SIG-M5 treated with dmso at 0.1 percent for 504 hours (cell line): ENCODE measurements at regions not wholly inside any gene's neighbourhood (a gene's known extent, or its start where the extent isn't known, plus 50 kb on each side); places are given as distances from the start of the nearest gene placed in this dataset.

Source experiments
- DNase-seq: peaks from one replicate; lab custom pipeline; 2025; ENCODE audit not compliant: unreplicated experiment; lab: John Stamatoyannopoulos, UW

DNA sequence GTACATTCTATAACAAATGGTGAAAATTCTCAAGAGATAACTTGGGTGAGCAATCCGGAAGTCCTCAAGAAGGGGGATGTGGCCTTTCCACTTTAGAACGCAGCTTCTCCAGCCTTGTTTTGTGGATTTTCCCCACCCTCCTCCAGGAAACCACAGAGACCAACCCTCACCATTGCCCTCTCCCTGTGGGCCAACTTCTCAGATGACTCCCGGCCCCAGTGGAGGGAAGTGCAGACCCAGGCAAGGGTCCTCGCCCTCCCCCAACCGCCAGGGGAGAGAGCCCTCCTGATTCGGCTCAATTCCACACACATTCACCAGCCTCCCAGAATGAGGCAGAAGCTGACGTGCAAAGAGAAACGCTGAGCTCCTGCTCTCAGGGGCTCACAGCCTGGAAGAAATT is 277.2 kb downstream of the EIPR1 start:
- DNase-seq: no peak

DNA sequence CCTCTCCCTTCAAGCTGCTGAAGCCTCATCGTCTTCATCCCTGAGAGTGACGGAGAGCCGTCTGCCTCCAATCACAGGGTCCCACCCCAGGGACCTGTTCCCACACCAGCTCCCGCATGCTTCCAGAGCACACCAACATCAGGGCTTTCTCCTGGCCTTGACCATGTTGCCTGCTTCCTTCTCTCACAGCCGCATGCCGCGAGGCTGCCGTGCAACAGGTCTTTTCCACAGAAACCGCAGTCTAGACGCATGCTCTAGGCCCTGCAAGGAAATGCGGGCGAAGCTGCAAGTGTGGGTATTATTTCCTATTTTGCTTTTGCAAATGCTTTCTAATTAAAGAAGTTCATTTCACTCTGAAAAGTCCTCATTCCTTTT is 277.8 kb downstream of the EIPR1 start:
- no peak for DNase-seq

GRCh38 chr2:3099145-3099859 is 278.3 kb downstream of the EIPR1 start:
- DNase-seq: no peak

DNA sequence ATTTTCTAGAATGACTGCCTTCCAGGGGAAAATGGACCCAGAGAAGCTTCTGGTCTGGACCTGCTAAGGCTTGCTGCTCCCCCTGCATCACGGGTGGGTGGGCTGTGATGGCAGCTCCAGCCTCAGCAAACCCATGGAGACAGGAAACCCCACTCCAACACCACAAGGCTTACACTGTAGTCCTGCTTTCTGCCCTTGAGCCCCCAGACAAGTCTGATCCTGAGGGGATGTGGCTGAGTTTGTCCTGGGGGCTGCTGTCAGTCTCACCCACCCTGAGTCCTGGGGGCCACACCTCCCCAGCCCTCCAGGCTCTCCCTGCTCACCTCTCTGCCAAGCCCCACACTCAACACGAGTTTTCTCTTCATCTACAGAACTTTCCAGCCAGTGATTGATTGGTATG is 279.4 kb downstream of the EIPR1 start:
- no peak for DNase-seq

DNA sequence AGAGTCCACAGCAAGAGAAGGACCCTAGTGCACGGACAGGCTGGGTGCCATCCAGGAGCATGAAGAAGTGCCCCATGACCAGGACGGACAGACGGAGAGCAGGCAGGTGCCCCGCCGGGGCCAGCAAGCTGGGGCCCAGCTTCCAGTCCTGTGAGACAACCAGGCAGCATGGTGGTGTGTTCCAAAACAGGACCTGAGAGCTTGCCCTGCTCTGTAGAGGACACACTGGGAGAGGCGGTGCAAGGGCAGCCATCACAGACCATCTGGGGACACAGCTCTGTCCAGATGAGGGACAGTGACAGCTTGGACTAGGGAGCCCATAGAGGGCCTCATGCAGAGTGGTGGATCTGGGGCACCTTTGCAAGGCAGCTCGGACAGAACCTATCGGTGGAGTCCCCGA is 279.8 kb downstream of the EIPR1 start:
- no peak for DNase-seq

DNA sequence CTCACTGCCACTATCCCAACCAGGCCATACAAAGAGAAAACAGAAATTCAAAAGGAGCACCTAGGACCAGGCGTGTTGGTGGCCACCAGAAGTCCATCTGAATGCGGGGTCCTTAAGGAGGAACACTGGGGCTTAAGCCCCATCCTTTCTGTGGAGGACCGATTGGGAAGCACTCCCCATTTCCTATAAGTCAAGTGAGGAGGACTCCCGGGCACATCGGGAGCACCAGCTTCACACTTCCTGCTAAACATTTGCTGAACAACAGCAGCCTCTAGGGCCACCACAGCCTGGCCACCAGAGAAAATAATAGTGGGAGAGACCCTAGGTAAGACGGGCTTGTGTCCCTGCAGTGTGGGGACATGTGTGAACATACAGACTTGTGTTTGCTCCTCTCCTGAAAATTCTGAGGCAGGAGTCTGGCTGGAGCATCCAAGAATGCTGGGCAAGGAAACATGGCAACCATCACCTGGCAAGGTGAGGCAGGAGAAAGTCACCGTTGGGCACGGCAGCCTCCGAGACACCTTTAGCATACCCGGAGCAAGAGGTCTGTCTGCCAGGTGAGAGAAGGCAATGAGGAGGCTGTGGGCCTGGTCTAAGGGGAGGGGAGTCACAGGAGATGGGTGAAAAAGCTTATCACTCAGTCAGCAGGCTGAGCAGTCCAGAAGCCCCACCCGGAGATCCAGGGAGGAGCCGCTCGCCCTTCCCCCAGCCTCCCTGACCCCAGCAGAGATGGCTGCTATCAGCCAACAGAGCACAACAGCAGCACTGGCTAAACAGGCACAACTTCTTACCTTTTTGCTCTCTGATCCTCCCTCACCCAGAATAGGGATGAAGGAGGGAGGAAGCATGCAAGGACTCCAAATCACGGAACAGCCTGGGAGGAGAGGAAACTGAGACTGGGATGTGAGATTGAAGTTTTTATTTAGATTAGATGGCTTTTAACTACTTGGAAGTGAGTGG is 282.3 kb downstream of the EIPR1 start:
- no peak for DNase-seq

GRCh38 chr2:3094318-3094717 is 283.3 kb downstream of the EIPR1 start:
- no peak for DNase-seq

GRCh38 chr2:3091696-3092095 is 285.9 kb downstream of the EIPR1 start:
- DNase-seq: no peak

- no peak for DNase-seq
Observed at GRCh38 chr2:3082705-3083104, 294.9 kb downstream of the EIPR1 start.

- no peak for DNase-seq
Observed at GRCh38 chr2:3079959-3080948, 297.4 kb downstream of the EIPR1 start.

- no peak for DNase-seq
Observed at GRCh38 chr2:3079466-3079865, 298.2 kb downstream of the EIPR1 start.

DNA sequence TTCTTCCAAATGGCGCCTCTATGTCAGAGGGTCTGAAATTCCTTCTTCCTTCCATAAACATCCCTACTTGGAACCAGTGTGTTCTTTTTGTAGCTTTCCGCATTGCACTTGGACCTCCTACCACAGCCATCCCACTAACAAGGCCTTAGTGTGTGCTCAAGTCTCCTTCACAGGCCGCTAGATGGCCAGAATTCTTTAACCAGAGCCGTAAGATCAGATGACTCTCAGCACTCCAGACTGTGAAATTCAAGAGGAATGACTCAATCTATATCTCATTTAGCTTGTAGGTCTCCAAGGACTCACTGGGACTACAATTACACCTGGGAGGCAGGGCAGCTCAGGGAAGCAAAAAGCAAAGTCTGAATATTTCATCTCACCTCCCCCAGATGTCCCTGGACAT is 298.9 kb downstream of the EIPR1 start:
- DNase-seq: no peak

- DNase-seq: no peak
Observed at GRCh38 chr2:3076848-3077642, 300.6 kb downstream of the EIPR1 start.

DNA sequence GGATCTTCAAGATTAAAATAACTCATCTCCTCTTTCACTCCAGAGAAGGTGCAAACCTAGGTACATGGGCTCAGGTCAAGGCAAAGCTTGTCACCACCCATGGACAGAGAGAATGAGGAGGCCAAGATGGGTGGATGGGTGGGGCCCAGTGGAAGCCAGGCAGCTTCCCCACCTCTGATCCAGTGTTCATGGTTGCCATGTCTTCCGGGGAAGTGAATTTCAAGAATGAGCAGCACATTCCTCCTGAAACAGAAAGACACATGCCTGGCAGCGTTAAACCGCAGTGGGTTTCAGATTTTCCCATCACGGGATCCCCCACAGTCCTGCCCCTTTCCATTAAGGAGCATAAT is 301.7 kb downstream of the EIPR1 start:
- no peak for DNase-seq

GRCh38 chr2:3075316-3075990 is 302.2 kb downstream of the EIPR1 start:
- no peak for DNase-seq

DNA sequence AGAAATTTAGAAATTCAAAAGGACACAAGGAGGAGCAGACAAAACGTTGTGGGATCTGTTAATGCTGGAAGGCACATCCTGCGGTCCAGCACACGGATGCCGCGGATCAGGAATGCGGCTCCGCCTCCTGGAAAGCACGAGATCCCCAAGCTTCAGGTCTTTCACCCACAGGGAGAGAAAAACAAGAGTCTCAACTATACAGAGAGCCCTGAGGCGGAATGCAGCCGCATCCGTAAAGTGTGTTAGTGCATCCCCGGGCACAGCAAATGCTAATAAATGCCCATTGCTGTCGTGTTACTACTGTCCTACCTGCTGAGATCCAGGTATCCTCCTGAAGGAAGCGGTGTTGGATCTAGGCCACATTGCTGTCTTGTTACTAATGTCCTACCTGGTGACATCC is 303.9 kb downstream of the EIPR1 start:
- no peak for DNase-seq

DNA sequence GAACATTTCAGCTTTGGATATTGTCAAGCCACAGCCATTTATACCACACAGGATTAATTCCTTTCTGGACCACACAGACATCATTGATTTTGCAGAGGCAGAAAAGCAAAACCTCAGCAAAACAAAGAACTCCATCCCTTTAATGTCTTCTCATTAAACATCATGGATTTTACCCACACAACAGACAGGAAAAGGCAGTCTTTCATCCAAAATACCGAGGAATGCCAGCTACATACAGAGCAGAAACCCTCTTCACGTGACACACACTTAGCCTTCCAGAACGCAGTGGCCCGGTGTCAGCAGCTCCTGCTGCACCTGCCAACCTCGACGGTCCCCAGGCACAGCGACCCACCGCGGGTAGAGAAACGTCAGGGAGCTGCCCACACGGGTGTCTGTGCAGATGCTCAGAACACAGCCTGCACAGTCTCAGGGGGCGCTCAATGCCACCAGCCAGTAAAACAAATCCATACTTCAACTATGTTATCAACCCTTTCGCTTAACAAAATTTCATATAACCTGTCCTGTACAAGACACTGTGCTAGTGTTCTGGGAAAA is 304.5 kb downstream of the EIPR1 start:
- no peak for DNase-seq

- no peak for DNase-seq
Observed at GRCh38 chr2:3071685-3072263, 305.8 kb downstream of the EIPR1 start.

- no peak for DNase-seq
Observed at GRCh38 chr2:3066831-3067230, 310.8 kb downstream of the EIPR1 start.
